ENCODE measurements at regions not wholly inside any gene's neighbourhood (a gene's known extent, or its start where the extent isn't known, plus 50 kb on each side); places are given as distances from the start of the nearest gene placed in this dataset.

GRCh38 chr2:181255651-181256050, 201.5 kb upstream of the ITGA4 start (continued):
- no peak for TF ChIP-seq CTCF (IDR thresholded peaks at IDR 0.05; ENCODE audit: low read depth, low read length, missing input control)
- no peak for TF ChIP-seq RXRA (IDR thresholded peaks at IDR 0.05)

GRCh38 chr2:181258720-181259119, 198.5 kb upstream of the ITGA4 start:
- Histone ChIP-seq H3K9ac (ENCODE audit: low read depth in 1 of 2, low read length in 2 of 2) (no peak overlapping the region), H3K4me1 (ENCODE audit: control insufficient read depth in 4 of 4, insufficient read depth in 4 of 4, low read length in 3 of 4) (no peaks in the 10 kb centered on the region), H3K9me3 (ENCODE audit: control insufficient read depth in 4 of 4, low read length in 3 of 4) (no peaks in the 10 kb centered on the region), H3K4me3 (ENCODE audit: low read depth in 1 of 3, low read length in 3 of 3) (no peak overlapping the region), H3K36me3 (ENCODE audit: control insufficient read depth in 4 of 4, insufficient read depth in 3 of 4, low read depth in 1 of 4, low read length in 3 of 4) (no peaks in the 10 kb centered on the region), H3K27me3 (ENCODE audit: control insufficient read depth in 4 of 4, insufficient read depth in 4 of 4, low read length in 3 of 4) (peaks cover 0 to 5% (median 0%) of the 10 kb centered on the region in 4 donors), H3K27ac (ENCODE audit: low read depth in 1 of 2, low read length in 2 of 2) (no peak overlapping the region)
- TF ChIP-seq GABPA (IDR thresholded peaks at IDR 0.05 in 1 of 2, conservative IDR thresholded peaks at IDR 0.05 in 1 of 2): no peak
- TF ChIP-seq SP1 (IDR thresholded peaks at IDR 0.05): no peak
- TF ChIP-seq RXRA (IDR thresholded peaks at IDR 0.05): no peak
- TF ChIP-seq ZBTB33 (IDR thresholded peaks at IDR 0.05): no peak
- no peak for TF ChIP-seq TAF1 (conservative IDR thresholded peaks at IDR 0.05)
- TF ChIP-seq ATF3 (IDR thresholded peaks at IDR 0.05): no peak
- no peak for TF ChIP-seq RAD21 (IDR thresholded peaks at IDR 0.05)
- no peak for TF ChIP-seq FOXA1 (IDR thresholded peaks at IDR 0.05)
- TF ChIP-seq YY1 (IDR thresholded peaks at IDR 0.05): no peak
- no peak for TF ChIP-seq MAX (IDR thresholded peaks at IDR 0.05)
- TF ChIP-seq EGR1 (IDR thresholded peaks at IDR 0.05; ENCODE audit: low read depth in 2 of 2): no peak
- 67% methylated on average over 2 of the region's 2 CpGs for WGBS
- no peak for DNase-seq (ENCODE audit: low spot score)

GRCh38 chr2:181262782-181263181, 194.4 kb upstream of the ITGA4 start:
- no peak overlapping the region for H3K27ac ChIP-seq (ENCODE audit: low read depth in 1 of 2, low read length in 2 of 2)
- DNase-seq (ENCODE audit: low spot score): no peak
- no peak overlapping the region for H3K9ac ChIP-seq (ENCODE audit: low read depth in 1 of 2, low read length in 2 of 2)
- no peak for TF ChIP-seq ZBTB33 (IDR thresholded peaks at IDR 0.05)
- no peak for TF ChIP-seq YY1 (IDR thresholded peaks at IDR 0.05)
- no peak for TF ChIP-seq GABPA (IDR thresholded peaks at IDR 0.05 in 1 of 2, conservative IDR thresholded peaks at IDR 0.05 in 1 of 2)
- no peak for TF ChIP-seq REST (IDR thresholded peaks at IDR 0.05)
- no peak for TF ChIP-seq MAX (IDR thresholded peaks at IDR 0.05)
- TF ChIP-seq HNF4G (IDR thresholded peaks at IDR 0.05): no peak
- TF ChIP-seq HNF4A (conservative IDR thresholded peaks at IDR 0.05): no peak
- no peak for TF ChIP-seq CTCF (IDR thresholded peaks at IDR 0.05; ENCODE audit: low read depth, low read length, missing input control)
- no peak for TF ChIP-seq FOXA1 (IDR thresholded peaks at IDR 0.05)
- TF ChIP-seq FOXA2 (IDR thresholded peaks at IDR 0.05): no peak
- no peak for TF ChIP-seq NR2F2 (IDR thresholded peaks at IDR 0.05)
- no peak overlapping the region for H3K4me3 ChIP-seq (ENCODE audit: low read depth in 1 of 3, low read length in 3 of 3)
- no peaks in the 10 kb centered on the region for H3K9me3 ChIP-seq (ENCODE audit: control insufficient read depth in 4 of 4, low read length in 3 of 4)
- H3K36me3 ChIP-seq (ENCODE audit: control insufficient read depth in 4 of 4, insufficient read depth in 3 of 4, low read depth in 1 of 4, low read length in 3 of 4): no peaks in the 10 kb centered on the region
- H3K4me1 ChIP-seq (ENCODE audit: control insufficient read depth in 4 of 4, insufficient read depth in 4 of 4, low read length in 3 of 4): no peaks in the 10 kb centered on the region
- H3K27me3 ChIP-seq (ENCODE audit: control insufficient read depth in 4 of 4, insufficient read depth in 4 of 4, low read length in 3 of 4): peaks cover 0 to 5% (median 0%) of the 10 kb centered on the region in 4 donors
